HEK293 (cell line): ENCODE measurements at regions not wholly inside any gene's neighbourhood (a gene's known extent, or its start where the extent isn't known, plus 50 kb on each side); places are given as distances from the start of the nearest gene placed in this dataset.

Experiments
- CTCF ChIA-PET: fragments of 350-600 bp; formaldehyde crosslinking; extraction: SDS; loops from one replicate; lab custom pipeline; 2021; ENCODE audit warnings: antibody characterized with exemption; lab: Yijun Ruan, JAX
- POLR2A ChIA-PET: fragments of 300-600 bp; formaldehyde crosslinking; extraction: SDS; loops from one replicate; lab custom pipeline; 2020; ENCODE audit warnings: antibody characterized with exemption, inconsistent platforms; lab: Yijun Ruan, JAX
- H3K27ac ChIP-seq: fragments of 200-500 bp; sonication (Bioruptor generic); 2 replicates; pipeline ENCODE4 v1.5.1; 2014; ENCODE audit warnings: low read depth, low read length, control low read depth, inconsistent platforms; ENCODE audit errors: extremely low read depth
- H3K36me3 ChIP-seq, 2 experiments: fragments of 200-500 bp in 1 of 2; sonication (Bioruptor generic) in 1 of 2; 1 replicate in 1 of 2; 2 replicates in 1 of 2; pipeline ENCODE4 v1.5.1; 2014 to 2017; ENCODE audit warnings: inconsistent platforms in 2 of 2, low read length in 2 of 2; ENCODE audit not compliant: control insufficient read depth in 2 of 2, insufficient read depth in 1 of 2
- H3K4me1 ChIP-seq: fragments of 200-500 bp; sonication (Bioruptor generic); 2 replicates; pipeline ENCODE4 v1.5.1; 2014; ENCODE audit warnings: mild to moderate bottlenecking, low read length, inconsistent platforms; ENCODE audit not compliant: control insufficient read depth, insufficient read depth
- H3K4me3 ChIP-seq: 2 replicates; pipeline ENCODE4 v1.5.1; 2011; ENCODE audit warnings: low read depth, mild to moderate bottlenecking, control low read depth, low read length, moderate library complexity
- H3K9me3 ChIP-seq: fragments of 200-500 bp; sonication (Bioruptor generic); 2 replicates; pipeline ENCODE4 v1.5.1; 2014; ENCODE audit warnings: low read depth, low read length, inconsistent platforms; ENCODE audit not compliant: control insufficient read depth, insufficient read depth
- EGR2 ChIP-seq: fragments of 450-650 bp; formaldehyde crosslinking; IDR thresholded peaks from 2 replicates; pipeline ENCODE4 v1.5.1; 2016; ENCODE audit warnings: low read depth, missing biosample characterization, missing genetic modification characterization
- HOXD13 ChIP-seq: sonication (generic); formaldehyde crosslinking; IDR thresholded peaks from 2 replicates; pipeline ENCODE4 v1.8.0; 2022; ENCODE audit warnings: missing genetic modification reagents, borderline replicate concordance
- TRIM28 ChIP-seq: IDR thresholded peaks from 2 replicates; pipeline ENCODE4 v1.6.1; 2011; ENCODE audit warnings: low read length, control low read depth, borderline replicate concordance
- YY2 ChIP-seq: fragments of 450-650 bp; formaldehyde crosslinking; IDR thresholded peaks from 2 replicates; pipeline ENCODE4 v1.5.1; 2016; ENCODE audit warnings: missing biosample characterization, missing genetic modification characterization
- ZNF140 ChIP-seq: fragments of 450-650 bp; formaldehyde crosslinking; IDR thresholded peaks from 2 replicates; pipeline ENCODE4 v1.5.1; 2016; ENCODE audit warnings: missing biosample characterization, missing genetic modification characterization
- ZNF174 ChIP-seq: fragments of 450-650 bp; formaldehyde crosslinking; IDR thresholded peaks from 2 replicates; pipeline ENCODE4 v1.5.0; 2017; ENCODE audit warnings: missing biosample characterization, mild to moderate bottlenecking, missing genetic modification characterization
- ZNF221 ChIP-seq: fragments of 450-650 bp; formaldehyde crosslinking; IDR thresholded peaks from 2 replicates; pipeline ENCODE4 v1.5.1; 2017; ENCODE audit warnings: missing biosample characterization, missing genetic modification characterization, borderline replicate concordance
- ZNF223 ChIP-seq: fragments of 450-650 bp; formaldehyde crosslinking; IDR thresholded peaks from 2 replicates; pipeline ENCODE4 v1.5.1; 2016; ENCODE audit warnings: missing biosample characterization, missing genetic modification characterization
- ZNF596 ChIP-seq: fragments of 450-650 bp; IDR thresholded peaks from 2 replicates; pipeline ENCODE4 v1.5.0; 2018; ENCODE audit warnings: missing biosample characterization, mild to moderate bottlenecking, missing genetic modification characterization, moderate library complexity
- ZNF624 ChIP-seq: fragments of 450-650 bp; formaldehyde crosslinking; IDR thresholded peaks from 2 replicates; pipeline ENCODE4 v1.5.1; 2017; ENCODE audit warnings: missing biosample characterization, missing genetic modification characterization
- ZNF777 ChIP-seq: fragments of 450-650 bp; formaldehyde crosslinking; IDR thresholded peaks from 2 replicates; pipeline ENCODE4 v1.5.1; 2017; ENCODE audit warnings: missing biosample characterization, missing genetic modification characterization, borderline replicate concordance
- ZSCAN16 ChIP-seq: fragments of 450-650 bp; formaldehyde crosslinking; IDR thresholded peaks from 2 replicates; pipeline ENCODE4 v1.5.1; 2016; ENCODE audit warnings: missing biosample characterization, missing genetic modification characterization
- TF ChIP-seq, protein P1 (sequence below): fragments of 450-650 bp; formaldehyde crosslinking; IDR thresholded peaks from 2 replicates; pipeline ENCODE4 v1.5.1; 2016; ENCODE audit warnings: missing biosample characterization, missing genetic modification characterization, low read depth
- TF ChIP-seq, protein P2 (sequence below): fragments of 450-650 bp; formaldehyde crosslinking; IDR thresholded peaks from 2 replicates; pipeline ENCODE4 v1.5.1; 2016; ENCODE audit warnings: missing biosample characterization, missing genetic modification characterization, borderline replicate concordance
- TF ChIP-seq, protein P3 (sequence below): fragments of 450-650 bp; IDR thresholded peaks from 2 replicates; pipeline ENCODE4 v1.5.1; 2018; ENCODE audit warnings: missing biosample characterization, mild to moderate bottlenecking, missing genetic modification characterization
- TF ChIP-seq, protein P4 (sequence below): fragments of 450-650 bp; formaldehyde crosslinking; IDR thresholded peaks from 2 replicates; pipeline ENCODE4 v1.5.1; 2016; ENCODE audit warnings: missing biosample characterization, missing genetic modification characterization

DNA sequence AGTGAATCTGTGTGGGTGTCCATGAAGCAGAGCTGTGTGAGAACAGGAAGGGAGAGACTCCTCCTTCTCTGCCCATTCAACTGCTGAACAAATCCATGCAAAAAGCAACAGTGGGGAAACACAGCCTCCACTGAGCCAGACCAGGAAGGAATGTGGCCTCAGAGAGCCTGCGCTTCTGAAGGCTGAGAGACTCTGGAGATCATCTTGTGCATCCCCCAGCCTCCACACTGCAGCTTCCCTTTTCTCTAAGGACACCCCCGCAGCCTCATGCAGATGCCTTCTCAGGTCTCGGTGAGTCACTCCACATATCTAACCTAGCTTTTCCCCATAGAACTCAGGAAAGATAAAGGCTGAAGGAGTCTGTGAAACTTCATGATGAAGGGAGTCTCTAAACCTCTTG is 402.9 kb downstream of the TNS1 start:
- TF ChIP-seq HOXD13 (CRISPR knock-in tag) (no peak), ZNF223 (tag by site-specific recombination) (no peak), TRIM28 (no peak), EGR2 (tag by site-specific recombination) (no peak), ZNF174 (tag by site-specific recombination) (no peak), ZSCAN16 (tag by site-specific recombination) (no peak), ZNF221 (no peak), ZNF140 (no peak), ZNF596 (tag by site-specific recombination) (no peak), ZNF777 (tag by site-specific recombination) (no peak), ZNF624 (tag by site-specific recombination) (no peak), YY2 (tag by site-specific recombination) (no peak)
- TF ChIP-seq, protein P1, sequence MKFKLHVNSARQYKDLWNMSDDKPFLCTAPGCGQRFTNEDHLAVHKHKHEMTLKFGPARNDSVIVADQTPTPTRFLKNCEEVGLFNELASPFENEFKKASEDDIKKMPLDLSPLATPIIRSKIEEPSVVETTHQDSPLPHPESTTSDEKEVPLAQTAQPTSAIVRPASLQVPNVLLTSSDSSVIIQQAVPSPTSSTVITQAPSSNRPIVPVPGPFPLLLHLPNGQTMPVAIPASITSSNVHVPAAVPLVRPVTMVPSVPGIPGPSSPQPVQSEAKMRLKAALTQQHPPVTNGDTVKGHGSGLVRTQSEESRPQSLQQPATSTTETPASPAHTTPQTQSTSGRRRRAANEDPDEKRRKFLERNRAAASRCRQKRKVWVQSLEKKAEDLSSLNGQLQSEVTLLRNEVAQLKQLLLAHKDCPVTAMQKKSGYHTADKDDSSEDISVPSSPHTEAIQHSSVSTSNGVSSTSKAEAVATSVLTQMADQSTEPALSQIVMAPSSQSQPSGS (tag by site-specific recombination), result no peak
- TF ChIP-seq, protein P2, sequence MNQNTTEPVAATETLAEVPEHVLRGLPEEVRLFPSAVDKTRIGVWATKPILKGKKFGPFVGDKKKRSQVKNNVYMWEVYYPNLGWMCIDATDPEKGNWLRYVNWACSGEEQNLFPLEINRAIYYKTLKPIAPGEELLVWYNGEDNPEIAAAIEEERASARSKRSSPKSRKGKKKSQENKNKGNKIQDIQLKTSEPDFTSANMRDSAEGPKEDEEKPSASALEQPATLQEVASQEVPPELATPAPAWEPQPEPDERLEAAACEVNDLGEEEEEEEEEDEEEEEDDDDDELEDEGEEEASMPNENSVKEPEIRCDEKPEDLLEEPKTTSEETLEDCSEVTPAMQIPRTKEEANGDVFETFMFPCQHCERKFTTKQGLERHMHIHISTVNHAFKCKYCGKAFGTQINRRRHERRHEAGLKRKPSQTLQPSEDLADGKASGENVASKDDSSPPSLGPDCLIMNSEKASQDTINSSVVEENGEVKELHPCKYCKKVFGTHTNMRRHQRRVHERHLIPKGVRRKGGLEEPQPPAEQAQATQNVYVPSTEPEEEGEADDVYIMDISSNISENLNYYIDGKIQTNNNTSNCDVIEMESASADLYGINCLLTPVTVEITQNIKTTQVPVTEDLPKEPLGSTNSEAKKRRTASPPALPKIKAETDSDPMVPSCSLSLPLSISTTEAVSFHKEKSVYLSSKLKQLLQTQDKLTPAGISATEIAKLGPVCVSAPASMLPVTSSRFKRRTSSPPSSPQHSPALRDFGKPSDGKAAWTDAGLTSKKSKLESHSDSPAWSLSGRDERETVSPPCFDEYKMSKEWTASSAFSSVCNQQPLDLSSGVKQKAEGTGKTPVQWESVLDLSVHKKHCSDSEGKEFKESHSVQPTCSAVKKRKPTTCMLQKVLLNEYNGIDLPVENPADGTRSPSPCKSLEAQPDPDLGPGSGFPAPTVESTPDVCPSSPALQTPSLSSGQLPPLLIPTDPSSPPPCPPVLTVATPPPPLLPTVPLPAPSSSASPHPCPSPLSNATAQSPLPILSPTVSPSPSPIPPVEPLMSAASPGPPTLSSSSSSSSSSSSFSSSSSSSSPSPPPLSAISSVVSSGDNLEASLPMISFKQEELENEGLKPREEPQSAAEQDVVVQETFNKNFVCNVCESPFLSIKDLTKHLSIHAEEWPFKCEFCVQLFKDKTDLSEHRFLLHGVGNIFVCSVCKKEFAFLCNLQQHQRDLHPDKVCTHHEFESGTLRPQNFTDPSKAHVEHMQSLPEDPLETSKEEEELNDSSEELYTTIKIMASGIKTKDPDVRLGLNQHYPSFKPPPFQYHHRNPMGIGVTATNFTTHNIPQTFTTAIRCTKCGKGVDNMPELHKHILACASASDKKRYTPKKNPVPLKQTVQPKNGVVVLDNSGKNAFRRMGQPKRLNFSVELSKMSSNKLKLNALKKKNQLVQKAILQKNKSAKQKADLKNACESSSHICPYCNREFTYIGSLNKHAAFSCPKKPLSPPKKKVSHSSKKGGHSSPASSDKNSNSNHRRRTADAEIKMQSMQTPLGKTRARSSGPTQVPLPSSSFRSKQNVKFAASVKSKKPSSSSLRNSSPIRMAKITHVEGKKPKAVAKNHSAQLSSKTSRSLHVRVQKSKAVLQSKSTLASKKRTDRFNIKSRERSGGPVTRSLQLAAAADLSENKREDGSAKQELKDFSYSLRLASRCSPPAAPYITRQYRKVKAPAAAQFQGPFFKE (tag by site-specific recombination), result no peak
- TF ChIP-seq, protein P3, sequence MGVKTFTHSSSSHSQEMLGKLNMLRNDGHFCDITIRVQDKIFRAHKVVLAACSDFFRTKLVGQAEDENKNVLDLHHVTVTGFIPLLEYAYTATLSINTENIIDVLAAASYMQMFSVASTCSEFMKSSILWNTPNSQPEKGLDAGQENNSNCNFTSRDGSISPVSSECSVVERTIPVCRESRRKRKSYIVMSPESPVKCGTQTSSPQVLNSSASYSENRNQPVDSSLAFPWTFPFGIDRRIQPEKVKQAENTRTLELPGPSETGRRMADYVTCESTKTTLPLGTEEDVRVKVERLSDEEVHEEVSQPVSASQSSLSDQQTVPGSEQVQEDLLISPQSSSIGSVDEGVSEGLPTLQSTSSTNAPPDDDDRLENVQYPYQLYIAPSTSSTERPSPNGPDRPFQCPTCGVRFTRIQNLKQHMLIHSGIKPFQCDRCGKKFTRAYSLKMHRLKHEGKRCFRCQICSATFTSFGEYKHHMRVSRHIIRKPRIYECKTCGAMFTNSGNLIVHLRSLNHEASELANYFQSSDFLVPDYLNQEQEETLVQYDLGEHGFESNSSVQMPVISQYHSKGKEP (tag by site-specific recombination), result no peak
- TF ChIP-seq, protein P4, sequence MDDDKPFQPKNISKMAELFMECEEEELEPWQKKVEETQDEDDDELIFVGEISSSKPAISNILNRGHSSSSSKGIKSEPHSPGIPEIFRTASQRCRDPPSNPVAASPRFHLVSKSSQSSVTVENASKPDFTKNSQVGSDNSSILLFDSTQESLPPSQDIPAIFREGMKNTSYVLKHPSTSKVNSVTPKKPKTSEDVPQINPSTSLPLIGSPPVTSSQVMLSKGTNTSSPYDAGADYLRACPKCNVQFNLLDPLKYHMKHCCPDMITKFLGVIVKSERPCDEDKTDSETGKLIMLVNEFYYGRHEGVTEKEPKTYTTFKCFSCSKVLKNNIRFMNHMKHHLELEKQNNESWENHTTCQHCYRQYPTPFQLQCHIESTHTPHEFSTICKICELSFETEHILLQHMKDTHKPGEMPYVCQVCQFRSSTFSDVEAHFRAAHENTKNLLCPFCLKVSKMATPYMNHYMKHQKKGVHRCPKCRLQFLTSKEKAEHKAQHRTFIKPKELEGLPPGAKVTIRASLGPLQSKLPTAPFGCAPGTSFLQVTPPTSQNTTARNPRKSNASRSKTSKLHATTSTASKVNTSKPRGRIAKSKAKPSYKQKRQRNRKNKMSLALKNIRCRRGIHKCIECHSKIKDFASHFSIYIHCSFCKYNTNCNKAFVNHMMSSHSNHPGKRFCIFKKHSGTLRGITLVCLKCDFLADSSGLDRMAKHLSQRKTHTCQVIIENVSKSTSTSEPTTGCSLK, result no peak
- Histone ChIP-seq H3K4me3 (no peak overlapping the region), H3K36me3 (no peaks in the 10 kb centered on the region), H3K27ac (no peak overlapping the region), H3K9me3 (no peaks in the 10 kb centered on the region), H3K4me1 (no peaks in the 10 kb centered on the region)
- CTCF ChIA-PET, result interaction anchor here (0.6 kb wide), 1 partner anchor 902 kb away, joined by 3 read pairs; no protein-coding TSS in a partner anchor
- POLR2A ChIA-PET, result interaction anchor here (0.5 kb wide), 1 partner anchor 1103 kb away, joined by 5 read pairs; no protein-coding TSS in a partner anchor
